Psoas muscle (tissue), 7 donors: ENCODE measurements at regions not wholly inside any gene's neighbourhood (a gene's known extent, or its start where the extent isn't known, plus 50 kb on each side); places are given as distances from the start of the nearest gene placed in this dataset.

Experiments
- ATAC-seq, 4 donors: fragments of 200-7000 bp; cut with Tn5 transposase; one replicate each; pipeline ENCODE4 v1.9.1; 2020; ENCODE audit warnings: moderate library complexity in 3 of 4, mild to moderate bottlenecking in 2 of 4
- DNase-seq, 2 donors: peaks; one replicate each; pipeline ENCODE4 v3.0.0-alpha.2; 2020
- H3K27ac ChIP-seq: fragments of 200-600 bp; one replicate; pipeline ENCODE4 v1.8.0; 2022
- H3K27me3 ChIP-seq, 3 donors: fragments of 200-600 bp in 1 of 3; one replicate each; pipeline versions ENCODE4 v1.6.1 to v1.8.0; 2013 to 2022; ENCODE audit warnings: low read length in 2 of 3, mild to moderate bottlenecking in 2 of 3, moderate library complexity in 1 of 3; ENCODE audit not compliant: insufficient read depth in 3 of 3
- H3K36me3 ChIP-seq, 2 donors: fragments of 200-600 bp in 1 of 2; one replicate each; pipeline versions ENCODE4 v1.6.1 to v1.8.0; 2013 to 2022; ENCODE audit warnings: low read depth in 1 of 2, mild to moderate bottlenecking in 1 of 2, moderate library complexity in 1 of 2; ENCODE audit not compliant: insufficient read depth in 1 of 2
- H3K4me1 ChIP-seq: fragments of 200-600 bp; one replicate; pipeline ENCODE4 v1.8.0; 2022
- H3K4me3 ChIP-seq: fragments of 200-600 bp; one replicate; pipeline ENCODE4 v1.8.0; 2022; ENCODE audit warnings: mild to moderate bottlenecking
- H3K9me3 ChIP-seq: fragments of 200-600 bp; one replicate; pipeline ENCODE4 v1.8.0; 2022
- WGBS, 3 donors: extraction: QIAGEN DNeasy Blood & Tissue Kit; methylation state at CpG; one replicate each; pipeline versions ENCODE4 v1.1.6 to v1.1.7; 2013; 5-methylcytosine and 5-hydroxymethylcytosine counted together
- intact Hi-C, 2 donors: fragments of 100-400 bp; cut with DNase I; formaldehyde crosslinking; loops; one replicate each; pipeline versions ENCODE4 v1.11.0 to v1.14.2; 2022
- TF ChIP-seq, protein P1 (sequence below): fragments of 200-600 bp; IDR thresholded peaks from one replicate; pipeline ENCODE4 v1.8.0; 2022; ENCODE audit warnings: antibody characterized with exemption
- donor health status: healthy with polysubstance abuse.
- donor health status: DM: no; HTN: no; CAD: no; lungs with moderate emphysema.
- donor health status: Bipolar disorder and iron deficiency.
- donor health status: healthy.
- donor health status: DM: yes; HTN: yes; CAD: no.
- donor health status: DM: no; HTN: no; CAD: no.
- donor health status: DM: yes; HTN: yes; CAD: no.

DNA sequence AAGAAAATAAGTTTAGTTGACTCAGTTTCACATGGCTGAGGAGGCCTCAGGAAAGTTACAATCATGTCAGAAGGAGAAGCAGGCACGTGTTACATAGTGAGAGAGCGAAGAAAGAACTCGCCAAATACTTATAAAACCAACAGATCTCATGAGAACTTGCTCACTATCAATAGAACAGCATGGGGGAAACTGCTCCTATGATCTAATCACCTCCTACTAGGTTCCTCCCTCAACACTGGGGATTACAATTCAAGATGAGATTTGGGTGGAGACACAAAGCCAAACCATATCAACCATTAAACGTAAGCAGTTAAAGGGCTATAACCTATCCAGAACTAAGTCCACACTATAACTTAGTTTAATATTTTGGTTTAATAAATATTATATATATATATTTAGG, 113.8 kb upstream of the ADGRL3 start:
- DNase-seq (no peak), ATAC-seq (no peak)
- no peaks in the 10 kb centered on the region for H3K36me3 ChIP-seq
- no peaks in the 10 kb centered on the region for H3K9me3 ChIP-seq
- 78 to 83% (median 79%) methylated on average over 4 of the region's 4 CpGs for WGBS, 3 donors
- no peaks in the 10 kb centered on the region for H3K4me1 ChIP-seq
- H3K4me3 ChIP-seq = no peak overlapping the region
- intact Hi-C loops = no loop called here
- TF ChIP-seq, protein P1, sequence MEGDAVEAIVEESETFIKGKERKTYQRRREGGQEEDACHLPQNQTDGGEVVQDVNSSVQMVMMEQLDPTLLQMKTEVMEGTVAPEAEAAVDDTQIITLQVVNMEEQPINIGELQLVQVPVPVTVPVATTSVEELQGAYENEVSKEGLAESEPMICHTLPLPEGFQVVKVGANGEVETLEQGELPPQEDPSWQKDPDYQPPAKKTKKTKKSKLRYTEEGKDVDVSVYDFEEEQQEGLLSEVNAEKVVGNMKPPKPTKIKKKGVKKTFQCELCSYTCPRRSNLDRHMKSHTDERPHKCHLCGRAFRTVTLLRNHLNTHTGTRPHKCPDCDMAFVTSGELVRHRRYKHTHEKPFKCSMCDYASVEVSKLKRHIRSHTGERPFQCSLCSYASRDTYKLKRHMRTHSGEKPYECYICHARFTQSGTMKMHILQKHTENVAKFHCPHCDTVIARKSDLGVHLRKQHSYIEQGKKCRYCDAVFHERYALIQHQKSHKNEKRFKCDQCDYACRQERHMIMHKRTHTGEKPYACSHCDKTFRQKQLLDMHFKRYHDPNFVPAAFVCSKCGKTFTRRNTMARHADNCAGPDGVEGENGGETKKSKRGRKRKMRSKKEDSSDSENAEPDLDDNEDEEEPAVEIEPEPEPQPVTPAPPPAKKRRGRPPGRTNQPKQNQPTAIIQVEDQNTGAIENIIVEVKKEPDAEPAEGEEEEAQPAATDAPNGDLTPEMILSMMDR = no peak
- H3K27ac ChIP-seq = no peak overlapping the region
- H3K27me3 ChIP-seq = no peaks in the 10 kb centered on the region

DNA sequence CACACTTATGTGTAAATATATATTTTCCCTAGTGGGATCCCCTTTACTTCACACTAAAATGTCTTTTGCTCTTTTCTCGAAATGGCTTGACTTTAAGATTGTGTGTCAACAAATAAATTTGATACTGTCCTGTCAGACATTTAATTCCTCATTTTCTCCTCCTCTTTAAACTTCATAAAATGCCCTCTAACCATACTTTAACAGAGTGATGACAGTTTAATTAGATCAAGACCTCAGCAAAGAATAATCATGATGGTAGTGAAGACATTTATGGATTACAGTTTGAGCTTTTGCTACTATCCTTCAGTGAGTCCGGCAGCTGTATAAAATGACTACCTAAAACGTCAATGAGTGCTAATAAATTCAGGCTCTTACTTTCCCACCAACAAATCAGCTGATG, 113.1 kb upstream of the ADGRL3 start:
- ATAC-seq = no peak
- no peak overlapping the region for H3K4me3 ChIP-seq
- DNase-seq = no peak
- no peaks in the 10 kb centered on the region for H3K9me3 ChIP-seq
- H3K36me3 ChIP-seq = no peaks in the 10 kb centered on the region
- WGBS, 3 donors = 73 to 78% (median 77%) methylated on average over 3 of the region's 3 CpGs
- intact Hi-C loops = no loop called here
- TF ChIP-seq, protein P1 = no peak
- H3K27ac ChIP-seq = no peak overlapping the region
- no peaks in the 10 kb centered on the region for H3K4me1 ChIP-seq
- no peaks in the 10 kb centered on the region for H3K27me3 ChIP-seq

DNA sequence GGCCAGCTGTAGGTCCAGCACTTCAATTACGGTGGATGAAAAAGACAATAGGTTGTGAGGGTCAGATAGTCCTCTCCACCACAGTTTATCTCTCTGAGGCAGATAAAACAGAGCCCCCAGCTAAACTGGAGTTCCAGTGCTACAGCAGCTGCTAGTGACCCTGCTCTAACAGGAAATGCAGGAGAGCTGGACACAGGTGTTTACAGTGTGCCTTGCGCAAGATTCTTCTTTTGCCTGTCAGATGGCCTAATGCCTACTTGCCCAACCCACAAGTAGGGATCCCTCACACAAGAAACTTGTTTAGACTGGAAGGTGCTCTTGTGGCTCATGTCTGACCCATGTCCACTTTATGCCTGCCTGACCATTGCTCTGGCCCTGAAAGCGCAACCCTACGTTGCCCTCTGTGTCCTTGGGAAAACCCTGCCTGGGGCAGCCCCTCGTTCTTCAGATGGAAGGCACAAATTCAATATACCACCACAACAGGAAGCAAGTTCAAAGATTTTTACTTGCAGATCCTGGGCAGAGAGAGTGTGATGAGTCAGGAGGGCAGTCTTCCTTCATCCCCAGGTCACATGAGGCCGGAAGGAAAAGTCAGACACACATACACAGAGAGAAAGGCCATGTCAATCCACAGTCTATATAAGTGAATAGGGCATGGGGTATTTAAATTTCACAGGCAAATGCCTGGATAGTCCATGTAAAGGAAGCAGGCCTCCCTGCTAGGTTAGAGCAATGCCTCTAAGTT, 105.1 kb upstream of the ADGRL3 start:
- DNase-seq = no peak
- intact Hi-C loops = no loop called here
- no peak overlapping the region for H3K4me3 ChIP-seq
- 86 to 89% (median 87%) methylated on average over 6 of the region's 6 CpGs for WGBS, 3 donors
- TF ChIP-seq, protein P1 = no peak
- H3K9me3 ChIP-seq = no peaks in the 10 kb centered on the region
- ATAC-seq = no peak
- H3K27me3 ChIP-seq = no peaks in the 10 kb centered on the region
- H3K27ac ChIP-seq = no peak overlapping the region
- H3K4me1 ChIP-seq = no peaks in the 10 kb centered on the region
- no peaks in the 10 kb centered on the region for H3K36me3 ChIP-seq

DNA sequence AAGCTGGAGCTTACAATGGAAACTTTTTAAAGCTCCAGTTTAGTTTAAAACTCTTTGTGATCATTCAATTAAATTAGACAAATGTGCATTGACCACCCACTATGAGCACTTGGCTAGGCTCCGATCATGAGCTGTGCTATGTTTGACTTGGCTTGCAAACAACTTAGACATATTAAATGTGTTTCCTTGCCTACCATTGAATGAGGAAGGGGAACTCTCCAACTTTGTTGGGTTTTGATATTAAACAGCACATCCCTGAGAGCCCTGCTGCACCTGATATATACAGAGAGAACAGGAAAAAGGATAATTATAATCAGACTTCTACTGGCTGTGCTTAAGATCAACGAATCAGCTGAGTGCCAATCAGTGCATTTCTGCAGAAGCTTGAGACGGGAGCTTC, 71.4 kb upstream of the ADGRL3 start:
- H3K4me3 ChIP-seq = no peak overlapping the region
- H3K9me3 ChIP-seq = no peaks in the 10 kb centered on the region
- H3K4me1 ChIP-seq = no peaks in the 10 kb centered on the region
- H3K27ac ChIP-seq = no peak overlapping the region
- no peak for DNase-seq
- WGBS, 3 donors = 63 to 79% (median 67%) methylated on average over 3 of the region's 3 CpGs
- ATAC-seq = no peak
- no peaks in the 10 kb centered on the region for H3K36me3 ChIP-seq
- intact Hi-C loops = no loop called here
- TF ChIP-seq, protein P1 = no peak
- H3K27me3 ChIP-seq = no peaks in the 10 kb centered on the region

DNA sequence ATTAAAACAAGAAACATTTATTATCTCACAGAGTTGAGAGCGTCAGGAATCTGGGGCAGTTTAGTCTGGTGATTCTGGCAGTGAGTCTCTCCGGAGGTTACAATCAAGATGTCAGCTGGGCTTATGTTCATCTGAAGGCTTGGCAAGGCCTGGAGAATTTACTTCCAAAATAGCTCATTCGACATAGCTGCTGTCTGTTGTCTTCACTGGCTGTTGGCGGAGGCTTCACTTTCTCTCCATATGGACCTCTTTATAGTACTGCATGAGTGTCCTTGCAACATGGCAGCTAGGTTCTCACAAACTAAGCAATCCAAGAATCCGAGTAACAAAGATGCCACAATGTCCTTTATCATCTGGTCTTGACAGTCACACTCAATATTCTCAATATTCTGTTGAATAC, 70.2 kb upstream of the ADGRL3 start:
- Histone ChIP-seq H3K4me1 (no peaks in the 10 kb centered on the region), H3K27ac (no peak overlapping the region), H3K9me3 (no peaks in the 10 kb centered on the region), H3K36me3 (no peaks in the 10 kb centered on the region), H3K27me3 (no peaks in the 10 kb centered on the region), H3K4me3 (no peak overlapping the region)
- WGBS, 3 donors = 64 to 68% (median 66%) methylated on average over 5 of the region's 5 CpGs
- DNase-seq = no peak
- ATAC-seq = no peak
- TF ChIP-seq, protein P1 = no peak
- intact Hi-C loops = no loop called here
